ENCODE measurements at regions not wholly inside any gene's neighbourhood (a gene's known extent, or its start where the extent isn't known, plus 50 kb on each side); places are given as distances from the start of the nearest gene placed in this dataset.

- Histone ChIP-seq H3K9ac (ENCODE audit: low read depth in 1 of 2, low read length in 2 of 2) (no peak overlapping the region), H3K4me3 (ENCODE audit: low read depth in 1 of 3, low read length in 3 of 3) (no peak overlapping the region), H3K27ac (ENCODE audit: low read depth in 1 of 2, low read length in 2 of 2) (no peak overlapping the region), H3K9me3 (ENCODE audit: control insufficient read depth in 4 of 4, low read length in 3 of 4) (no peaks in the 10 kb centered on the region), H3K27me3 (ENCODE audit: control insufficient read depth in 4 of 4, insufficient read depth in 4 of 4, low read length in 3 of 4) (no peaks in the 10 kb centered on the region), H3K36me3 (ENCODE audit: control insufficient read depth in 4 of 4, insufficient read depth in 3 of 4, low read depth in 1 of 4, low read length in 3 of 4) (no peaks in the 10 kb centered on the region), H3K4me1 (ENCODE audit: control insufficient read depth in 4 of 4, insufficient read depth in 4 of 4, low read length in 3 of 4) (no peaks in the 10 kb centered on the region)
- TF ChIP-seq FOXA2 (IDR thresholded peaks at IDR 0.05) (no peak), ZBTB33 (IDR thresholded peaks at IDR 0.05) (no peak), CTCF (IDR thresholded peaks at IDR 0.05; ENCODE audit: low read depth, low read length, missing input control) (no peak)
- no peak for DNase-seq (ENCODE audit: low spot score)
- 52% methylated on average over 1 of the region's 1 CpG for WGBS
Measured at GRCh38 chr12:18953505-18953904, 176.0 kb upstream of the PLEKHA5 start.

GRCh38 chr12:18955594-18955993 lies 173.9 kb upstream of the PLEKHA5 start:
- TF ChIP-seq CTCF (IDR thresholded peaks at IDR 0.05; ENCODE audit: low read depth, low read length, missing input control) (no peak), GABPA (IDR thresholded peaks at IDR 0.05 in 1 of 2, conservative IDR thresholded peaks at IDR 0.05 in 1 of 2) (no peak), RXRA (IDR thresholded peaks at IDR 0.05) (no peak), ATF3 (IDR thresholded peaks at IDR 0.05) (no peak), FOXA1 (IDR thresholded peaks at IDR 0.05) (no peak), TAF1 (conservative IDR thresholded peaks at IDR 0.05) (no peak), HNF4G (IDR thresholded peaks at IDR 0.05) (no peak), HNF4A (conservative IDR thresholded peaks at IDR 0.05) (no peak), RAD21 (IDR thresholded peaks at IDR 0.05) (no peak), YY1 (IDR thresholded peaks at IDR 0.05) (no peak), REST (IDR thresholded peaks at IDR 0.05) (no peak), SP1 (IDR thresholded peaks at IDR 0.05) (no peak), FOXA2 (IDR thresholded peaks at IDR 0.05) (no peak), JUND (IDR thresholded peaks at IDR 0.05) (no peak), NR2F2 (IDR thresholded peaks at IDR 0.05) (no peak)
- no peak overlapping the region for H3K4me3 ChIP-seq (ENCODE audit: low read depth in 1 of 3, low read length in 3 of 3)
- no peaks in the 10 kb centered on the region for H3K36me3 ChIP-seq (ENCODE audit: control insufficient read depth in 4 of 4, insufficient read depth in 3 of 4, low read depth in 1 of 4, low read length in 3 of 4)
- no peaks in the 10 kb centered on the region for H3K9me3 ChIP-seq (ENCODE audit: control insufficient read depth in 4 of 4, low read length in 3 of 4)
- H3K27ac ChIP-seq (ENCODE audit: low read depth in 1 of 2, low read length in 2 of 2): no peak overlapping the region
- WGBS: 81% methylated on average over 3 of the region's 3 CpGs
- DNase-seq (ENCODE audit: low spot score): no peak
- no peaks in the 10 kb centered on the region for H3K27me3 ChIP-seq (ENCODE audit: control insufficient read depth in 4 of 4, insufficient read depth in 4 of 4, low read length in 3 of 4)
- H3K4me1 ChIP-seq (ENCODE audit: control insufficient read depth in 4 of 4, insufficient read depth in 4 of 4, low read length in 3 of 4): no peaks in the 10 kb centered on the region
- no peak overlapping the region for H3K9ac ChIP-seq (ENCODE audit: low read depth in 1 of 2, low read length in 2 of 2)

Data from liver (tissue), 8 donors.